Lung (tissue), 11 donors: ENCODE measurements at regions not wholly inside any gene's neighbourhood (a gene's known extent, or its start where the extent isn't known, plus 50 kb on each side); places are given as distances from the start of the nearest gene placed in this dataset.

Experiments
- ATAC-seq: fragments of 200-7000 bp; cut with Tn5 transposase; one replicate; pipeline ENCODE4 v1.9.1; 2020; ENCODE audit warnings: moderate number of reproducible peaks; ENCODE audit not compliant: insufficient read depth, low FRiP score
- DNase-seq, 3 donors: peaks; one replicate each; pipeline ENCODE4 v3.0.0-alpha.2; 2013 to 2017
- H3K27ac ChIP-seq, 2 donors: one replicate each; pipeline ENCODE4 v1.5.1; 2013; ENCODE audit warnings: mild to moderate bottlenecking in 2 of 2, moderate library complexity in 2 of 2, control low read depth in 1 of 2, inconsistent platforms in 1 of 2, low read depth in 1 of 2, low read length in 1 of 2
- H3K27me3 ChIP-seq, 3 donors: one replicate each; pipeline ENCODE4 v1.5.1; 2013; ENCODE audit warnings: low read length in 2 of 3; ENCODE audit not compliant: control insufficient read depth in 3 of 3, insufficient read depth in 3 of 3
- H3K36me3 ChIP-seq, 4 donors: one replicate each; pipeline ENCODE4 v1.5.1; 2013; ENCODE audit warnings: low read length in 4 of 4, mild to moderate bottlenecking in 1 of 4, moderate library complexity in 1 of 4; ENCODE audit not compliant: control insufficient read depth in 4 of 4, insufficient read depth in 4 of 4
- H3K4me1 ChIP-seq, 5 donors: one replicate each; pipeline ENCODE4 v1.5.1; 2013; ENCODE audit warnings: low read length in 5 of 5, mild to moderate bottlenecking in 2 of 5, moderate library complexity in 1 of 5; ENCODE audit not compliant: control insufficient read depth in 5 of 5, insufficient read depth in 5 of 5
- H3K4me3 ChIP-seq: one replicate; pipeline ENCODE4 v1.5.1; 2013; ENCODE audit warnings: mild to moderate bottlenecking, control low read depth, moderate library complexity
- H3K9ac ChIP-seq, 2 donors: one replicate each; pipeline ENCODE4 v1.5.1; 2013; ENCODE audit warnings: low read length in 2 of 2, control low read depth in 1 of 2; ENCODE audit not compliant: insufficient read depth in 1 of 2
- H3K9me3 ChIP-seq, 4 donors: one replicate each; pipeline ENCODE4 v1.5.1; 2013; ENCODE audit warnings: low read length in 3 of 4, mild to moderate bottlenecking in 1 of 4, moderate library complexity in 1 of 4; ENCODE audit not compliant: control insufficient read depth in 4 of 4, insufficient read depth in 3 of 4
- WGBS, 2 donors: extraction: QIAGEN DNeasy Blood & Tissue Kit; methylation state at CpG; one replicate each; pipeline ENCODE4 v1.1.7; 2013; 5-methylcytosine and 5-hydroxymethylcytosine counted together
- TF ChIP-seq, protein P1 (sequence below): IDR thresholded peaks from 2 replicates; pipeline ENCODE4 v1.5.1; 2012; ENCODE audit warnings: mild to moderate bottlenecking; ENCODE audit errors: control extremely low read depth, extremely low read depth
- donor health status: control.
- donor health status: control.
- donor health status: Bipolar disorder and iron deficiency.
- donor health status: healthy.
- donor health status: DM: yes; HTN: yes; CAD: no.

DNA sequence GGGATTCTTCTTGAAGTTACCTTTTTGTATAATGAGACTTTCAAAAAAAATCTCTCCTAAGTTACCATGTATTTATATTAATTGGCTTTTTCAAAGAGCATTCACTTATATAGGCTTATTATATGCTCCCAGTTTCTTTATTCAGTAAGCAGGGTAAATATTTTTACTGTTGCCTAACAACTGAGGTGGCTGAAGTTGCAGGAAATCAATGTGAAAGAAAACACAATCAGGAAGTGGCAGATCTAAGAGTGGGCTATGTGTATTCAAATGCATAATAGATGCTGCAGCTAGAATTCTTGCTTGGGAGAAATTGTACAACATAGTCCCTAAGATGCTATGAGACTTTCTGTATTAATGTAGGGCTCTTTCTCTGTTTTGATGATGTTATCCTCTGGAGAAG, 606.9 kb downstream of the NUF2 start:
- Histone ChIP-seq H3K9ac (no peak overlapping the region), H3K27me3 (no peaks in the 10 kb centered on the region), H3K27ac (no peak overlapping the region), H3K36me3 (no peaks in the 10 kb centered on the region), H3K4me3 (no peak overlapping the region), H3K4me1 (no peaks in the 10 kb centered on the region), H3K9me3 (no peaks in the 10 kb centered on the region)
- DNase-seq = peak in 2 of 3 donors; percentile 36 to 37
- no peak for ATAC-seq
- TF ChIP-seq, protein P1, sequence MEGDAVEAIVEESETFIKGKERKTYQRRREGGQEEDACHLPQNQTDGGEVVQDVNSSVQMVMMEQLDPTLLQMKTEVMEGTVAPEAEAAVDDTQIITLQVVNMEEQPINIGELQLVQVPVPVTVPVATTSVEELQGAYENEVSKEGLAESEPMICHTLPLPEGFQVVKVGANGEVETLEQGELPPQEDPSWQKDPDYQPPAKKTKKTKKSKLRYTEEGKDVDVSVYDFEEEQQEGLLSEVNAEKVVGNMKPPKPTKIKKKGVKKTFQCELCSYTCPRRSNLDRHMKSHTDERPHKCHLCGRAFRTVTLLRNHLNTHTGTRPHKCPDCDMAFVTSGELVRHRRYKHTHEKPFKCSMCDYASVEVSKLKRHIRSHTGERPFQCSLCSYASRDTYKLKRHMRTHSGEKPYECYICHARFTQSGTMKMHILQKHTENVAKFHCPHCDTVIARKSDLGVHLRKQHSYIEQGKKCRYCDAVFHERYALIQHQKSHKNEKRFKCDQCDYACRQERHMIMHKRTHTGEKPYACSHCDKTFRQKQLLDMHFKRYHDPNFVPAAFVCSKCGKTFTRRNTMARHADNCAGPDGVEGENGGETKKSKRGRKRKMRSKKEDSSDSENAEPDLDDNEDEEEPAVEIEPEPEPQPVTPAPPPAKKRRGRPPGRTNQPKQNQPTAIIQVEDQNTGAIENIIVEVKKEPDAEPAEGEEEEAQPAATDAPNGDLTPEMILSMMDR = no peak

DNA sequence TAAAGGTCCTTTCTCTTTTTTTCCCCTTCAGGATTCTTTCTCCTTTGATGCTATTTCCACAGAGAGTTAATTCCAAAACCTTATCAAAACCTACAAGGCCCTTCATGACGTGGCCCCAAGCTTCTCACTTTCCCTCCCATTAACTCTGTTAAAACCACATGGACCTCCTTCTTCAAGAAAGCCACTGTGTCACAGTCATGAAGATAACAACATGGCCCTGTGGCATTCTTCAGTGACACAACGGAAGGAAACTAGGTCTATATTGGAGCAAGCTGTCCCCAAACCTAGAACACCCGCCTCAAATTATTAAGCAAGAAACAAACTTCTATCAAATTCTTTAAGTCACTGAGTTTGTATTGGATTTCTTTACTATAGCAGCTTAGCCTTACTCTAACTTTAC, 611.1 kb downstream of the NUF2 start:
- H3K27ac ChIP-seq = no peak overlapping the region
- no peaks in the 10 kb centered on the region for H3K36me3 ChIP-seq
- no peak for ATAC-seq
- DNase-seq = no peak
- WGBS, 2 donors = 80 to 88% methylated on average over 3 of the region's 3 CpGs
- no peaks in the 10 kb centered on the region for H3K9me3 ChIP-seq
- TF ChIP-seq, protein P1 = no peak
- no peak overlapping the region for H3K4me3 ChIP-seq
- H3K4me1 ChIP-seq = no peaks in the 10 kb centered on the region
- no peak overlapping the region for H3K9ac ChIP-seq
- no peaks in the 10 kb centered on the region for H3K27me3 ChIP-seq

DNA sequence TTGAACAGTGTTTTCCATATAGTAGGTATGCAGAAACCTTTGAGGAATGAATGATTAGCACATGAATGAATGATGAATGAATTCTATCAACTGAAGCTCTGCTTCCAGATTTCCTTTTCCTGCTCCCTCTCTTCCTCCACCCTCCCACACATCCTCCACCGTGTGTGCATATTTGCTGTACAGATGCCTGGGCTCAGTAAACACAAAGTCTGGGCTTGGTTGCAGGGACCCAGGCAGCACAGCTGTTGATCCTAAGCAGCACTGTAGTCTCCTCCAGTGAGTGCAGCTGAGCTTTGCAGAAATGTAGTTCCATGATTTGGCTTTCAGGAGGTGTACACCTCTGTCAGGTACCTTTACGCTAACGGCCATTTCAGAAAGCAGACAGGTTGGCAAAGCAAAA, 611.7 kb downstream of the NUF2 start:
- Histone ChIP-seq H3K9ac (no peak overlapping the region), H3K9me3 (no peaks in the 10 kb centered on the region), H3K4me3 (no peak overlapping the region), H3K36me3 (no peaks in the 10 kb centered on the region), H3K27ac (no peak overlapping the region), H3K27me3 (no peaks in the 10 kb centered on the region), H3K4me1 (no peaks in the 10 kb centered on the region)
- ATAC-seq (no peak), DNase-seq (no peak)
- 60 to 63% methylated on average over 3 of the region's 3 CpGs for WGBS, 2 donors
- TF ChIP-seq, protein P1 = no peak

DNA sequence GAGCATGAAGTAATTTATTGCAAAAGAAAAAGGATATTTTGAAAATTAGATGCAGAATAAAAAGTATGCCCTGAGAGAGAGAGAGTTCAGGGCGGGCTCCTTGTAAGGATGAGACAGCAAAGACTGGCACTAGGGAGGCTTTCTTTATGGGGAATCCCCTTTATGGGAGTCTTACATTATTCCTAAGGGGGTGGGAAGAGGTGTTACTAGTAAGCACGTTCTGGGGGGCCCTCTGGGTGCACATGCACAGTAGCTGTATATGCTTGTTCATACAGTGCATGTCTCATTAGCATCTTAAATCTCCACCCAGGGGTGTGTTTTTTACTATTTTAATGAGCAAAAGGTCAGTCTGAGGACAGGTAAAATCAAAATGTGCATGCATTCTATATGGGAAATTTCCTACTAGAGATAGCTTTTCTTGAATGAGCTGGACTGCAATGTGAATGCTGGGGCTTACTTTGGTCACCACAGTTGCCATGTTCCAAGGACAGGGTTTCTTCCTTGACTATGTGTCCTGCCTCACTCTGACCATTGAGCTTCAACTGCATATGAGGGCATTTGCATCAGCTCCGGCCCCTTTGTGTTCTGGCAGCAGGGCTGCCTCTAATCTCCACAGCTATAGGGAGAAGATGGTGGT, 614.1 kb downstream of the NUF2 start:
- Histone ChIP-seq H3K27me3 (no peaks in the 10 kb centered on the region), H3K36me3 (no peaks in the 10 kb centered on the region), H3K9me3 (no peaks in the 10 kb centered on the region), H3K4me1 (no peaks in the 10 kb centered on the region), H3K4me3 (no peak overlapping the region), H3K27ac (no peak overlapping the region), H3K9ac (no peak overlapping the region)
- DNase-seq (no peak), ATAC-seq (no peak)
- TF ChIP-seq, protein P1 = no peak
- 82 to 93% methylated on average over 3 of the region's 3 CpGs for WGBS, 2 donors
